HCT116 (cell line): ENCODE measurements at regions not wholly inside any gene's neighbourhood (a gene's known extent, or its start where the extent isn't known, plus 50 kb on each side); places are given as distances from the start of the nearest gene placed in this dataset.

ENCODE experiments used
- ATAC-seq: fragments of 200-7000 bp; cut with Tn5 transposase; 2 replicates; pipeline ENCODE4 v1.9.1; 2020; ENCODE audit warnings: mild to moderate bottlenecking, moderate library complexity
- BruUV-seq: library from RNA; stranded (reverse); fragments of 400-500 nt; replicated peaks from 2 replicates; lab custom pipeline; 2021; lab: Mats Ljungman, UMichigan
- CTCF ChIA-PET: fragments of 300-600 bp; sonication (Branson Sonifier 250); formaldehyde crosslinking; loops from one replicate; lab custom pipeline; 2021; ENCODE audit warnings: antibody characterized with exemption; lab: Charles Lee
- POLR2A ChIA-PET: fragments of 300-600, 350-600 bp; sonication (Branson Sonifier 250); formaldehyde crosslinking; loops from one replicate; lab custom pipeline; 2021; ENCODE audit warnings: antibody characterized with exemption; lab: Charles Lee
- RAD21 ChIA-PET, 2 experiments: fragments of 300-600 bp; sonication (Branson Sonifier 250); formaldehyde crosslinking; loops; one replicate each; lab custom pipeline; 2023; ENCODE audit warnings: low total read pairs in 2 of 2; ENCODE audit not compliant: uncharacterized antibody in 2 of 2, unreplicated experiment in 2 of 2, low non-redundant PET in 1 of 2; lab: Charles Lee
- DNase-seq: peaks from one replicate; pipeline ENCODE4 v3.0.0-alpha.2; 2010; ENCODE audit warnings: low read depth, low spot score
- H2AFZ ChIP-seq: fragments of 200-600 bp; shearing (Covaris generic), sonication (generic); 2 replicates; pipeline ENCODE4 v1.6.1; 2017; ENCODE audit warnings: low read depth, mixed run types, mixed read lengths, antibody characterized with exemption, low read length; ENCODE audit not compliant: poor library complexity, severe bottlenecking
- H3K27ac ChIP-seq: 2 replicates; pipeline ENCODE4 v1.5.1; 2012; ENCODE audit warnings: low read depth, low read length
- H3K27me3 ChIP-seq: fragments of 200-600 bp; sonication (generic); 2 replicates; pipeline ENCODE4 v1.6.1; 2016; ENCODE audit warnings: mixed run types, low read length, mixed read lengths; ENCODE audit not compliant: insufficient read depth
- H3K36me3 ChIP-seq, 2 experiments: fragments of 200-500 bp in 1 of 2; fragments of 200-600 bp in 1 of 2; sonication (Bioruptor generic) in 1 of 2; sonication (generic) in 1 of 2; 2 replicates each; pipeline versions ENCODE4 v1.5.1 to v1.6.1; 2014 to 2016; ENCODE audit warnings: low read length in 2 of 2, inconsistent platforms in 1 of 2, mixed read lengths in 1 of 2, mixed run types in 1 of 2; ENCODE audit not compliant: insufficient read depth in 2 of 2, control insufficient read depth in 1 of 2
- H3K4me1 ChIP-seq, 2 experiments: fragments of 200-600 bp in 1 of 2; sonication (generic) in 1 of 2; 2 replicates each; pipeline versions ENCODE4 v1.5.1 to v1.6.1; 2012 to 2017; ENCODE audit warnings: low read length in 2 of 2, inconsistent platforms in 1 of 2, mild to moderate bottlenecking in 1 of 2, mixed read lengths in 1 of 2, mixed run types in 1 of 2, moderate library complexity in 1 of 2; ENCODE audit not compliant: insufficient read depth in 2 of 2, control insufficient read depth in 1 of 2
- H3K4me2 ChIP-seq: fragments of 200-600 bp; sonication (generic); 2 replicates; pipeline ENCODE4 v1.6.1; 2017; ENCODE audit warnings: mixed run types, low read length, mixed read lengths
- H3K4me3 ChIP-seq, 2 experiments: fragments of 200-600 bp in 1 of 2; sonication (generic) in 1 of 2; replicated peaks in 1 of 2; 2 replicates each; pipeline ENCODE4 v1.5.1; 2011 to 2016; ENCODE audit warnings: low read length in 2 of 2, control low read depth in 1 of 2, low read depth in 1 of 2, mild to moderate bottlenecking in 1 of 2, mixed read lengths in 1 of 2, mixed run types in 1 of 2
- H3K79me2 ChIP-seq: fragments of 200-600 bp; sonication (generic); 2 replicates; pipeline ENCODE4 v1.6.1; 2017; ENCODE audit warnings: mild to moderate bottlenecking, mixed run types, low read length, moderate library complexity, mixed read lengths; ENCODE audit not compliant: insufficient read depth
- H3K9ac ChIP-seq: fragments of 200-600 bp; sonication (generic); 2 replicates; pipeline ENCODE4 v1.6.1; 2016; ENCODE audit warnings: low read length, mixed read lengths
- H3K9me2 ChIP-seq: fragments of 200-600 bp; sonication (generic), shearing (Covaris generic); 2 replicates; pipeline ENCODE4 v1.6.1; 2017; ENCODE audit warnings: mixed run types, mild to moderate bottlenecking, moderate library complexity; ENCODE audit not compliant: insufficient read depth
- H3K9me3 ChIP-seq, 2 experiments: fragments of 200-500 bp in 1 of 2; fragments of 200-600 bp in 1 of 2; sonication (Bioruptor generic) in 1 of 2; sonication (generic) in 1 of 2; 2 replicates each; pipeline ENCODE4 v1.6.1; 2014 to 2017; ENCODE audit warnings: low read length in 2 of 2, mixed read lengths in 2 of 2, inconsistent platforms in 1 of 2, low read depth in 1 of 2, mild to moderate bottlenecking in 1 of 2, mixed run types in 1 of 2, moderate library complexity in 1 of 2; ENCODE audit not compliant: control insufficient read depth in 1 of 2, insufficient read depth in 1 of 2
- H4K20me1 ChIP-seq: fragments of 200-600 bp; sonication (generic), shearing (Covaris generic); 2 replicates; pipeline ENCODE4 v1.6.1; 2017; ENCODE audit warnings: mixed run types, mild to moderate bottlenecking, moderate library complexity; ENCODE audit not compliant: insufficient read depth
- CBX3 ChIP-seq: IDR thresholded peaks from 2 replicates; pipeline ENCODE4 v1.6.1; 2012; ENCODE audit warnings: low read depth
- CEBPB ChIP-seq: IDR thresholded peaks from 2 replicates; pipeline ENCODE4 v1.6.1; 2012; ENCODE audit warnings: low read depth
- EGR1 ChIP-seq: IDR thresholded peaks from 2 replicates; pipeline ENCODE4 v1.6.1; 2012; ENCODE audit warnings: low read depth
- ELF1 ChIP-seq: IDR thresholded peaks from 2 replicates; pipeline ENCODE4 v1.6.1; 2012; ENCODE audit warnings: low read depth, borderline replicate concordance
- EZH2 ChIP-seq: fragments of 200-600 bp; sonication (generic); IDR thresholded peaks from 2 replicates; pipeline ENCODE4 v1.6.1; 2017; ENCODE audit warnings: antibody characterized with exemption, mixed run types
- EZH2phosphoT487 ChIP-seq: fragments of 200-600 bp; IDR thresholded peaks from 2 replicates; pipeline ENCODE4 v1.6.1; 2018; ENCODE audit warnings: antibody characterized with exemption, borderline replicate concordance
- FOSL1 ChIP-seq: IDR thresholded peaks from 2 replicates; pipeline ENCODE4 v1.6.1; 2012; ENCODE audit warnings: low read depth
- JUND ChIP-seq: IDR thresholded peaks from 2 replicates; pipeline ENCODE4 v1.6.1; 2012
- MAX ChIP-seq: IDR thresholded peaks from 2 replicates; pipeline ENCODE4 v1.6.1; 2012
- POLR2AphosphoS5 ChIP-seq: IDR thresholded peaks from 2 replicates; pipeline ENCODE4 v1.6.1; 2011; ENCODE audit warnings: mild to moderate bottlenecking, low read depth, low read length, moderate library complexity
- SIN3A ChIP-seq: IDR thresholded peaks from 2 replicates; pipeline ENCODE4 v1.6.1; 2012; ENCODE audit warnings: low read depth
- SP1 ChIP-seq: IDR thresholded peaks from 2 replicates; pipeline ENCODE4 v1.6.1; 2012; ENCODE audit warnings: low read depth
- YY1 ChIP-seq: IDR thresholded peaks from 2 replicates; pipeline ENCODE4 v1.6.1; 2011; ENCODE audit warnings: low read length, low read depth, moderate library complexity, mild to moderate bottlenecking; ENCODE audit not compliant: insufficient replicate concordance; ENCODE audit errors: extremely low read depth
- intact Hi-C: fragments of 100-400 bp; cut with micrococcal nuclease; formaldehyde crosslinking; loops from 2 replicates; pipeline ENCODE4 v1.10.0; 2022
- TF ChIP-seq, protein P1 (sequence below): IDR thresholded peaks from 2 replicates; pipeline ENCODE4 v1.6.1; 2011; ENCODE audit warnings: mild to moderate bottlenecking, low read length, moderate library complexity; ENCODE audit not compliant: insufficient replicate concordance; ENCODE audit errors: extremely low read depth

- no peak overlapping the region for H3K4me2 ChIP-seq
- H3K9me3 ChIP-seq = no peaks in the 10 kb centered on the region
- H3K4me3 ChIP-seq = no peak overlapping the region
- H3K9ac ChIP-seq = no peak overlapping the region
- no peaks in the 10 kb centered on the region for H3K9me2 ChIP-seq
- no peak overlapping the region for H3K27ac ChIP-seq
- RAD21 ChIA-PET = no interaction called here
- POLR2A ChIA-PET = no interaction called here
- DNase-seq = no peak
- H3K36me3 ChIP-seq = no peaks in the 10 kb centered on the region
- TF ChIP-seq CEBPB (no peak), POLR2AphosphoS5 (no peak), SIN3A (no peak), CBX3 (no peak), FOSL1 (no peak), YY1 (no peak), SP1 (no peak), EZH2 (no peak), MAX (no peak), EGR1 (no peak), EZH2phosphoT487 (no peak), JUND (no peak), ELF1 (no peak)
- TF ChIP-seq, protein P1, sequence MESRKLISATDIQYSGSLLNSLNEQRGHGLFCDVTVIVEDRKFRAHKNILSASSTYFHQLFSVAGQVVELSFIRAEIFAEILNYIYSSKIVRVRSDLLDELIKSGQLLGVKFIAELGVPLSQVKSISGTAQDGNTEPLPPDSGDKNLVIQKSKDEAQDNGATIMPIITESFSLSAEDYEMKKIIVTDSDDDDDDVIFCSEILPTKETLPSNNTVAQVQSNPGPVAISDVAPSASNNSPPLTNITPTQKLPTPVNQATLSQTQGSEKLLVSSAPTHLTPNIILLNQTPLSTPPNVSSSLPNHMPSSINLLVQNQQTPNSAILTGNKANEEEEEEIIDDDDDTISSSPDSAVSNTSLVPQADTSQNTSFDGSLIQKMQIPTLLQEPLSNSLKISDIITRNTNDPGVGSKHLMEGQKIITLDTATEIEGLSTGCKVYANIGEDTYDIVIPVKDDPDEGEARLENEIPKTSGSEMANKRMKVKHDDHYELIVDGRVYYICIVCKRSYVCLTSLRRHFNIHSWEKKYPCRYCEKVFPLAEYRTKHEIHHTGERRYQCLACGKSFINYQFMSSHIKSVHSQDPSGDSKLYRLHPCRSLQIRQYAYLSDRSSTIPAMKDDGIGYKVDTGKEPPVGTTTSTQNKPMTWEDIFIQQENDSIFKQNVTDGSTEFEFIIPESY = no peak
- intact Hi-C loops = no loop called here
- no TSS peak for BruUV-seq
- H3K79me2 ChIP-seq = no peaks in the 10 kb centered on the region
- H3K4me1 ChIP-seq = no peaks in the 10 kb centered on the region
- H4K20me1 ChIP-seq = no peaks in the 10 kb centered on the region
- no peaks in the 10 kb centered on the region for H3K27me3 ChIP-seq
- ATAC-seq = no peak
- H2AFZ ChIP-seq = no peak overlapping the region
- CTCF ChIA-PET = no interaction called here
These were observed 599.6 kb downstream of the PSAT1 start for GRCh38 chr9:78896479-78896878.
